ENCODE measurements at regions not wholly inside any gene's neighbourhood (a gene's known extent, or its start where the extent isn't known, plus 50 kb on each side); places are given as distances from the start of the nearest gene placed in this dataset.

DNA sequence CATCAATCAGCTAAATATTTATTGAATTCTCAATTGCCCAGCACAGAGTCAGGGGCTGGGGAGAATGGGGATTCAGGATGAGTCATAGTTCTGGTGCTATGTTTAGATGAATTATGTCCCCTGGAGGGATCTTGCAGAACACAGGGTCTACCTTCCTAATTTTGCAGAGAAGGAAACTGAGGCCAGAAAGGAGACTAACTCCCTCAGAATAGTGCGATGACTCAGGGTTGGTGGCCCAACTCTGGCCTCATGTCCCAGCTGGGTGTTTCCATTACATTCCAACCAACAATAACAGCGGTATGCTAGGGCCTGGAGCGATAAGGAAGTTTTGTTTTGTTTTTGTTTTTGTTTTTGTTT, 270.9 kb downstream of the TLE3 start:
- H3K27ac Mint-ChIP-seq = no peak overlapping the region
- H3K4me1 Mint-ChIP-seq (ENCODE audit: unreplicated experiment) = peaks cover 28% of the 10 kb centered on the region
- TF ChIP-seq, protein P1, sequence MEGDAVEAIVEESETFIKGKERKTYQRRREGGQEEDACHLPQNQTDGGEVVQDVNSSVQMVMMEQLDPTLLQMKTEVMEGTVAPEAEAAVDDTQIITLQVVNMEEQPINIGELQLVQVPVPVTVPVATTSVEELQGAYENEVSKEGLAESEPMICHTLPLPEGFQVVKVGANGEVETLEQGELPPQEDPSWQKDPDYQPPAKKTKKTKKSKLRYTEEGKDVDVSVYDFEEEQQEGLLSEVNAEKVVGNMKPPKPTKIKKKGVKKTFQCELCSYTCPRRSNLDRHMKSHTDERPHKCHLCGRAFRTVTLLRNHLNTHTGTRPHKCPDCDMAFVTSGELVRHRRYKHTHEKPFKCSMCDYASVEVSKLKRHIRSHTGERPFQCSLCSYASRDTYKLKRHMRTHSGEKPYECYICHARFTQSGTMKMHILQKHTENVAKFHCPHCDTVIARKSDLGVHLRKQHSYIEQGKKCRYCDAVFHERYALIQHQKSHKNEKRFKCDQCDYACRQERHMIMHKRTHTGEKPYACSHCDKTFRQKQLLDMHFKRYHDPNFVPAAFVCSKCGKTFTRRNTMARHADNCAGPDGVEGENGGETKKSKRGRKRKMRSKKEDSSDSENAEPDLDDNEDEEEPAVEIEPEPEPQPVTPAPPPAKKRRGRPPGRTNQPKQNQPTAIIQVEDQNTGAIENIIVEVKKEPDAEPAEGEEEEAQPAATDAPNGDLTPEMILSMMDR (conservative IDR thresholded peaks at IDR 0.05) = no peak
- no peak for DNase-seq (ENCODE audit: extremely low spot score, unreplicated experiment)
- H3K27me3 Mint-ChIP-seq = peaks cover 19% of the 10 kb centered on the region
- H3K36me3 Mint-ChIP-seq = no peaks in the 10 kb centered on the region
- no peak overlapping the region for H3K4me3 Mint-ChIP-seq
- H3K9me3 Mint-ChIP-seq = no peaks in the 10 kb centered on the region

DNA sequence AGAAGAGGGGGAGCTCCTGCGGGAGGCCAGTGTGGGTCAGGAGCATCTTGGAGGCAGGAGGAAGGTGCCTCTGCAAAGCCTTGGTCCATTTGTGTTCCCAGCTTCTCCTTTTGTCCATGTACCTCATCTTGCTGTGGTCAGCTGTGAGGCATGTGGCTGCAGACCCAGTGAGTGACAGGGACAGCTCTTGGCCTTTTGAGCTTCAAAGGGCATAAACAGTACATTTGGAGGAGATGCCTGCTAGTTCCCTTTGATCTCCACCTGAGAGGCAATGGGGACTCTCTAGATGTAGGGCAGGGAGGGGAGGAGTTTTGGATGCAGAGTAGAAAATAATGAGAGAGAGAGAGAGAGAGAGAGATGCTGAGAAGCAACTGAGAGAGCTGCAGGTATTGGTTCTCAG, 270.0 kb downstream of the TLE3 start:
- TF ChIP-seq, protein P1 (conservative IDR thresholded peaks at IDR 0.05) = no peak
- peaks cover 19% of the 10 kb centered on the region for H3K27me3 Mint-ChIP-seq
- no peak overlapping the region for H3K27ac Mint-ChIP-seq
- H3K4me3 Mint-ChIP-seq = no peak overlapping the region
- H3K36me3 Mint-ChIP-seq = no peaks in the 10 kb centered on the region
- no peaks in the 10 kb centered on the region for H3K9me3 Mint-ChIP-seq
- peaks cover 28% of the 10 kb centered on the region for H3K4me1 Mint-ChIP-seq (ENCODE audit: unreplicated experiment)
- no peak for DNase-seq (ENCODE audit: extremely low spot score, unreplicated experiment)

DNA sequence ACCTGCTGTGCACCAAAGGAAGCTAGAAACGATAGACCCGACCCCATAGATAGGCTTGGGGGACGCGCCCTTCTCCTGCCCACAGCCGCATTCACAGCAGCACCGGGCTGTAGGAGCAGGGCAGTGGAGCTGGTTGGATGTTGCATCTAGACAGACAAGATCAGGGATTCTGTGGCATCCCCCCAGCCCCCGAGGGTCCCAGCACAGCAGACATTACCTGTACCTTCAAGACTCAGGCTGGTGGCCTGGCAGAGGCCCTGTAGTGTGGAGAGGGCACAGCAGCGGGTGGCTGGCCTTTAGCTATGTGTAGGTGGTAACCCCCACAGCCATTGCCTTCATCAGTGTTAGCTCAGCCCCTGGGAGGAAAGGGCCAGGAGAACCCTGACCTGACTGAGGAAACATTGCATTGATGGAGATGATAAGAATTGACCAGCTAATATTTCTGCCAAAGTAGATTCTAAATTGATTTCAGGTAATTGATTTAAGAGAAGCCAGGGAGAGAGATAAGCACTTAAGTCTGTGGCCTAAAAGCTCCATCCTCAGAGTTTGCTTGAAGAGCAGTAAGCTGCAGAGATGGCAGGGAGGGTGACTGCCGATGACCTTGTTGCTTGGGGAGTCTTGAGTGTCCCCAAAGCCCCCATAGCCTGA, 269.4 kb downstream of the TLE3 start:
- Mint-ChIP-seq H3K36me3 (no peaks in the 10 kb centered on the region), H3K27me3 (peaks cover 20% of the 10 kb centered on the region), H3K4me3 (no peak overlapping the region), H3K27ac (no peak overlapping the region), H3K9me3 (no peaks in the 10 kb centered on the region), H3K4me1 (ENCODE audit: unreplicated experiment) (peaks cover 28% of the 10 kb centered on the region)
- TF ChIP-seq, protein P1 (conservative IDR thresholded peaks at IDR 0.05) = no peak
- no peak for DNase-seq (ENCODE audit: extremely low spot score, unreplicated experiment)

DNA sequence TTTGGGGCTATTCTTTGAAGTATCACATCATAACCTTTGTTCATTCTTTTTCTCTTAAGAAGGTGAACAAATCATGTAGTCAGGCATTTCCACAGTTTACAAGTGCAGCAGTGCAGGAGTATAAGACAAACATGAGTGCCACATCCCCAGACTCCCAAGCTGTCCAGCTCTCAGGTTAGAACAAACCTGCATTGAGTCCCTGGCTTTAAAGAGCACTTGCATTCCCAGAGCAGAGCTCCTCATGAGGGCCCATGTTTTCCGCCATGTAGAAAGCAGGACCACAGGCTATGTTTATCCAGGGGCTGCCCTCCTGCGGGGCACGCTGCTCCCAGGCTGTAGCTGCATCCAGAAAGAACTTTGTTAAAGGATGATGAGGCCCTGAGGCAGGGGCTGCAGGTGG, 267.7 kb downstream of the TLE3 start:
- no peak for DNase-seq (ENCODE audit: extremely low spot score, unreplicated experiment)
- TF ChIP-seq, protein P1 (conservative IDR thresholded peaks at IDR 0.05) = no peak
- H3K27me3 Mint-ChIP-seq = peaks cover 18% of the 10 kb centered on the region

DNA sequence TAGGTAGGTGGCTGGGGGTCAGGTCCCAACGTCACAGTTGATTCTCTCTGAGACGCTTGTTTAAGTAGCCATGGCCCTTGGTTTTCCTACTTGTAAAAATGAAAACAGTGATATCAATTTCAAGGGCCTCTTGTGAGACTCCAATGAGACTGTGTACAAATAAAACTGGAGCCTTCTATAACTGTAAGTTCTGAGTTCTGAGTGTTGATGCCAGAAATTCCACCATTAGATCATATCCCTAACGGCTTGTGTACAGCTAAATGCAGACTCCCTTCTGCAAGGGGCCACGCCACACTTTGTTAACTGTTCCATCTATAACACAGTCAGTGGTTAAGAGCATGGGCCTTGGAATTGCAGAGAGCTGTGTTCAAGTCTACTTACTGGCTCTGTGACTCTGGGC, 267.3 kb downstream of the TLE3 start:
- H3K9me3 Mint-ChIP-seq = no peaks in the 10 kb centered on the region
- TF ChIP-seq, protein P1 (conservative IDR thresholded peaks at IDR 0.05) = no peak
- H3K36me3 Mint-ChIP-seq = no peaks in the 10 kb centered on the region
- no peak for DNase-seq (ENCODE audit: extremely low spot score, unreplicated experiment)
- no peak overlapping the region for H3K4me3 Mint-ChIP-seq
- H3K27me3 Mint-ChIP-seq = peaks cover 21% of the 10 kb centered on the region
- no peak overlapping the region for H3K27ac Mint-ChIP-seq
- peaks cover 22% of the 10 kb centered on the region for H3K4me1 Mint-ChIP-seq (ENCODE audit: unreplicated experiment)

More for the DNA sequence above, 267.7 kb downstream of the TLE3 start:
- Mint-ChIP-seq H3K27ac (no peak overlapping the region), H3K9me3 (no peaks in the 10 kb centered on the region), H3K36me3 (no peaks in the 10 kb centered on the region), H3K4me3 (no peak overlapping the region), H3K4me1 (ENCODE audit: unreplicated experiment) (peaks cover 22% of the 10 kb centered on the region)

DNA sequence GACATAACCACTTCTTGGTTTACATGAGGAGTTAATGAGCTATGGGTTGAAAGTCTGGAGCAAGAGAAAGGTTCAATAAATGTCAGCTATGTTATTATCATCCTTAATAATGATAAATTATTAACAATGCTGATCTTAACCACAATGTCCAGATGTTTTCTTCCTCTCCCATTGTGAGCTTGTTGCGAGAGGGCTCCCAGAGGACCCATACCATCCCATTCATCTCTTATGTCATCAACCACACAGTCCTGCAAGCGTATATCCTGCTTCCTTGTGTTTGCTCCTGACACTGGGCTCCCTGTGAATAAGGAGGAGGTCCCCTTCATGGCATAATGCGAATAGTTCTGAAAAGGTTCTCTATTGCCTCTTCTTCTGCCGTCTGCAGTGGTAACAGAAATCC, 266.8 kb downstream of the TLE3 start:
- H3K27me3 Mint-ChIP-seq = peaks cover 25% of the 10 kb centered on the region
- H3K36me3 Mint-ChIP-seq = no peaks in the 10 kb centered on the region
- H3K27ac Mint-ChIP-seq = no peak overlapping the region
- peaks cover 19% of the 10 kb centered on the region for H3K4me1 Mint-ChIP-seq (ENCODE audit: unreplicated experiment)
- TF ChIP-seq, protein P1 (conservative IDR thresholded peaks at IDR 0.05) = no peak
- H3K4me3 Mint-ChIP-seq = no peak overlapping the region
- no peak for DNase-seq (ENCODE audit: extremely low spot score, unreplicated experiment)
- no peaks in the 10 kb centered on the region for H3K9me3 Mint-ChIP-seq

Measured in type B pancreatic cell (in vitro differentiated cells).